Trophoblast cell (in vitro differentiated cells and primary cell): ENCODE measurements at regions not wholly inside any gene's neighbourhood (a gene's known extent, or its start where the extent isn't known, plus 50 kb on each side); places are given as distances from the start of the nearest gene placed in this dataset.

Source experiments
- DNase-seq, 2 donors: peaks; one replicate each; pipeline ENCODE4 v3.0.0-alpha.2; 2016
- H2AFZ ChIP-seq: 2 replicates; pipeline ENCODE4 v1.6.1; 2013; ENCODE audit warnings: low read length, moderate library complexity, mild to moderate bottlenecking; ENCODE audit not compliant: insufficient read depth, poor library complexity
- H2AK5ac ChIP-seq: 2 replicates; pipeline ENCODE4 v1.6.1; 2013; ENCODE audit warnings: mild to moderate bottlenecking, low read length
- H2BK120ac ChIP-seq: 2 replicates; pipeline ENCODE4 v1.6.1; 2013; ENCODE audit warnings: low read length, mild to moderate bottlenecking, moderate library complexity; ENCODE audit not compliant: insufficient read depth, poor library complexity
- H2BK12ac ChIP-seq: 2 replicates; pipeline ENCODE4 v1.6.1; 2013; ENCODE audit warnings: mild to moderate bottlenecking, low read length, moderate library complexity
- H2BK5ac ChIP-seq: 2 replicates; pipeline ENCODE4 v1.6.1; 2013; ENCODE audit warnings: low read length, low read depth, moderate library complexity, mild to moderate bottlenecking; ENCODE audit not compliant: poor library complexity
- H3K14ac ChIP-seq: 2 replicates; pipeline ENCODE4 v1.6.1; 2013; ENCODE audit warnings: mild to moderate bottlenecking, low read length
- H3K18ac ChIP-seq: 2 replicates; pipeline ENCODE4 v1.6.1; 2013; ENCODE audit warnings: mild to moderate bottlenecking, low read length
- H3K23ac ChIP-seq: 2 replicates; pipeline ENCODE4 v1.6.1; 2013; ENCODE audit warnings: low read length
- H3K27ac ChIP-seq: 2 replicates; pipeline ENCODE4 v1.5.1; 2013; ENCODE audit warnings: low read depth, mild to moderate bottlenecking, inconsistent platforms, low read length, moderate library complexity
- H3K27me3 ChIP-seq: 2 replicates; pipeline ENCODE4 v1.6.1; 2013; ENCODE audit warnings: inconsistent platforms, mild to moderate bottlenecking, low read length, moderate library complexity; ENCODE audit not compliant: insufficient read depth
- H3K36me3 ChIP-seq, 2 experiments: 1 replicate in 1 of 2; 2 replicates in 1 of 2; pipeline ENCODE4 v1.6.1; 2013; ENCODE audit warnings: low read length in 2 of 2, mild to moderate bottlenecking in 2 of 2, moderate library complexity in 1 of 2; ENCODE audit not compliant: insufficient read depth in 2 of 2, control insufficient read depth in 1 of 2
- H3K4ac ChIP-seq: 2 replicates; pipeline ENCODE4 v1.6.1; 2013; ENCODE audit warnings: low read depth, mild to moderate bottlenecking, low read length, moderate library complexity
- H3K4me1 ChIP-seq, 2 experiments: 1 replicate in 1 of 2; 2 replicates in 1 of 2; pipeline ENCODE4 v1.6.1; 2013; ENCODE audit warnings: low read length in 2 of 2, mild to moderate bottlenecking in 2 of 2, moderate library complexity in 1 of 2; ENCODE audit not compliant: insufficient read depth in 2 of 2, control insufficient read depth in 1 of 2
- H3K4me2 ChIP-seq: 2 replicates; pipeline ENCODE4 v1.6.1; 2013; ENCODE audit warnings: inconsistent platforms, mild to moderate bottlenecking, low read length, moderate library complexity
- H3K4me3 ChIP-seq: 2 replicates; pipeline ENCODE4 v1.5.1; 2013; ENCODE audit warnings: mild to moderate bottlenecking, low read depth, low read length, inconsistent platforms
- H3K79me1 ChIP-seq: one replicate; pipeline ENCODE4 v1.6.1; 2013; ENCODE audit warnings: low read length
- H3K79me2 ChIP-seq: 2 replicates; pipeline ENCODE4 v1.6.1; 2013; ENCODE audit warnings: low read length, mild to moderate bottlenecking; ENCODE audit not compliant: control insufficient read depth, insufficient read depth, poor library complexity
- H3K9ac ChIP-seq: 2 replicates; pipeline ENCODE4 v1.6.1; 2013; ENCODE audit warnings: mild to moderate bottlenecking, low read length
- H3K9me3 ChIP-seq: 2 replicates; pipeline ENCODE4 v1.6.1; 2013; ENCODE audit warnings: low read depth, mild to moderate bottlenecking, control low read depth, inconsistent platforms, low read length; ENCODE audit not compliant: insufficient read depth
- H4K12ac ChIP-seq: 2 replicates; pipeline ENCODE4 v1.6.1; 2013; ENCODE audit warnings: low read depth, mild to moderate bottlenecking, low read length, moderate library complexity
- H4K8ac ChIP-seq: 2 replicates; pipeline ENCODE4 v1.6.1; 2013; ENCODE audit warnings: low read depth, mild to moderate bottlenecking, low read length, moderate library complexity
- H4K91ac ChIP-seq: one replicate; pipeline ENCODE4 v1.6.1; 2013; ENCODE audit warnings: low read depth, mild to moderate bottlenecking, low read length, moderate library complexity
- WGBS: extraction: QIAGEN DNeasy Blood & Tissue Kit; methylation state at CpG from one replicate; pipeline ENCODE4 v1.1.7; 2013; ENCODE audit warnings: missing lambda C conversion rate; ENCODE audit not compliant: insufficient read length, insufficient coverage; ENCODE audit errors: extremely low coverage; 5-methylcytosine and 5-hydroxymethylcytosine counted together

DNA sequence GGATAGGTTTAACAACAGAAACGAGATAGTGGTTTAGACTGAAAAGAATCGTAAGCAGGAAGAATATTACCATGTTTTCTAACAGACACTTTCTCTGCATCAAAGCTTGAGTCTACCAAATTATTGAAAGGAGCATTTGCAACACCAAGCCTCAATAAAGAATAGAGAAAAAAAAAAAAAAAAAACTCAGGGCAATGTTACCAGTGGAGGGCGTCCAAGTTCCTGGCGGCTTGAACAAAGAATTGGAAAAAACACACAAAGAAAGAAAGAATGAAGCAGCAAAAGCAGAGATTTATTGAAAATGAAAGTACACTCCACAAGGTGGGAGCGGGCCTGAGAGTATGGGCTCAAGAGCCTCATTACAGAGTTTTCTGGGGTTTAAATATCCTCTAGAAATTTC, 686.5 kb upstream of the ADGRL2 start:
- no peak overlapping the region for H3K4me3 ChIP-seq
- H3K36me3 ChIP-seq: no peaks in the 10 kb centered on the region
- no peaks in the 10 kb centered on the region for H3K27me3 ChIP-seq
- H4K91ac ChIP-seq: no peak overlapping the region
- H2BK5ac ChIP-seq: no peak overlapping the region
- H3K27ac ChIP-seq: no peak overlapping the region
- no peak overlapping the region for H2AK5ac ChIP-seq
- WGBS: no CpG with 5 or more reads among the region's 5 CpGs
- no peak overlapping the region for H3K4ac ChIP-seq
- H2BK12ac ChIP-seq: no peak overlapping the region
- H4K12ac ChIP-seq: no peak overlapping the region
- no peak overlapping the region for H2AFZ ChIP-seq
- no peak overlapping the region for H3K4me2 ChIP-seq
- H3K79me2 ChIP-seq: no peaks in the 10 kb centered on the region
- H3K9ac ChIP-seq: no peak overlapping the region
- H3K18ac ChIP-seq: no peak overlapping the region
- no peaks in the 10 kb centered on the region for H3K79me1 ChIP-seq
- H3K4me1 ChIP-seq: no peaks in the 10 kb centered on the region
- no peak overlapping the region for H3K23ac ChIP-seq
- no peak overlapping the region for H2BK120ac ChIP-seq
- H3K14ac ChIP-seq: no peak overlapping the region
- DNase-seq: no peak
- H4K8ac ChIP-seq: no peak overlapping the region
- no peaks in the 10 kb centered on the region for H3K9me3 ChIP-seq

DNA sequence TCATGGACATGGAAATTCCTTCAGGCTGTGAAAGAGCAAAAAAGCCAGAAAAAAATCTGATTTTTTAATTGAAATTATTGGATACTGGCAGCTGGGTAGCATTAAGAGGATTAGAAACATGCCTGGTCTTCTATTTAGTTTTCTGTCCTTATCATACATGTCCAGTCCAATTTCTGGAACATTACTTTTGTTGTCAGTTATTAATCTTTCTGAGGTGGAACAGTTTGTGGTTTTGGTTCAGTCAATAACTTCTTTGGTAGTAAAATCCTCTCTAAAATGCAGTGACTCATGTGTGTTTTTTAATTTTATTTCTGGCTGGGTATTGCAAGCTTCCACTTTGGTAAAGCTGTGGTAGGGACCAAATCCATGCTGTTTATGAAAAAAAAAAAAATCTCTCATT, 687.0 kb upstream of the ADGRL2 start:
- Histone ChIP-seq H4K12ac (no peak overlapping the region), H3K4me1 (no peaks in the 10 kb centered on the region), H2BK5ac (no peak overlapping the region), H3K14ac (no peak overlapping the region), H3K79me1 (no peaks in the 10 kb centered on the region), H3K27ac (no peak overlapping the region), H2BK120ac (no peak overlapping the region), H3K36me3 (no peaks in the 10 kb centered on the region), H2AFZ (no peak overlapping the region), H4K91ac (no peak overlapping the region), H3K4me2 (no peak overlapping the region), H2BK12ac (no peak overlapping the region), H4K8ac (no peak overlapping the region), H3K4ac (no peak overlapping the region), H3K23ac (no peak overlapping the region), H3K9me3 (no peaks in the 10 kb centered on the region), H3K79me2 (no peaks in the 10 kb centered on the region), H3K18ac (no peak overlapping the region), H2AK5ac (no peak overlapping the region), H3K27me3 (no peaks in the 10 kb centered on the region), H3K9ac (no peak overlapping the region), H3K4me3 (no peak overlapping the region)
- DNase-seq: no peak

- H4K8ac ChIP-seq: no peak overlapping the region
- no peak overlapping the region for H4K12ac ChIP-seq
- no peaks in the 10 kb centered on the region for H3K79me1 ChIP-seq
- no peak overlapping the region for H3K4me3 ChIP-seq
- H4K91ac ChIP-seq: no peak overlapping the region
- no peak overlapping the region for H3K18ac ChIP-seq
- no peaks in the 10 kb centered on the region for H3K36me3 ChIP-seq
- no peak overlapping the region for H3K23ac ChIP-seq
- H2BK12ac ChIP-seq: no peak overlapping the region
- H3K14ac ChIP-seq: no peak overlapping the region
- no peak overlapping the region for H3K4ac ChIP-seq
- no CpG with 5 or more reads among the region's 2 CpGs for WGBS
- H2AFZ ChIP-seq: no peak overlapping the region
- no peak overlapping the region for H2AK5ac ChIP-seq
- H3K79me2 ChIP-seq: no peaks in the 10 kb centered on the region
- no peak for DNase-seq
- no peak overlapping the region for H3K27ac ChIP-seq
- no peaks in the 10 kb centered on the region for H3K4me1 ChIP-seq
- H2BK5ac ChIP-seq: no peak overlapping the region
- no peaks in the 10 kb centered on the region for H3K9me3 ChIP-seq
- no peaks in the 10 kb centered on the region for H3K27me3 ChIP-seq
- no peak overlapping the region for H2BK120ac ChIP-seq
- H3K4me2 ChIP-seq: no peak overlapping the region
- H3K9ac ChIP-seq: no peak overlapping the region
These were observed 688.9 kb upstream of the ADGRL2 start for GRCh38 chr1:81111818-81112217.

GRCh38 chr1:81109038-81109437, 691.7 kb upstream of the ADGRL2 start:
- Histone ChIP-seq H2BK12ac (no peak overlapping the region), H3K18ac (no peak overlapping the region), H3K27me3 (no peaks in the 10 kb centered on the region), H2BK120ac (no peak overlapping the region), H3K4me3 (no peak overlapping the region), H3K79me2 (no peaks in the 10 kb centered on the region), H2AFZ (no peak overlapping the region), H3K14ac (no peak overlapping the region), H4K8ac (no peak overlapping the region), H3K4me1 (no peaks in the 10 kb centered on the region), H3K9ac (no peak overlapping the region), H2AK5ac (no peak overlapping the region), H4K12ac (no peak overlapping the region), H3K4me2 (no peak overlapping the region), H3K9me3 (no peaks in the 10 kb centered on the region), H3K36me3 (no peaks in the 10 kb centered on the region), H2BK5ac (no peak overlapping the region), H3K4ac (no peak overlapping the region), H3K23ac (no peak overlapping the region), H3K79me1 (no peaks in the 10 kb centered on the region), H4K91ac (no peak overlapping the region), H3K27ac (no peak overlapping the region)
- no CpG with 5 or more reads among the region's 4 CpGs for WGBS
- no peak for DNase-seq

DNA sequence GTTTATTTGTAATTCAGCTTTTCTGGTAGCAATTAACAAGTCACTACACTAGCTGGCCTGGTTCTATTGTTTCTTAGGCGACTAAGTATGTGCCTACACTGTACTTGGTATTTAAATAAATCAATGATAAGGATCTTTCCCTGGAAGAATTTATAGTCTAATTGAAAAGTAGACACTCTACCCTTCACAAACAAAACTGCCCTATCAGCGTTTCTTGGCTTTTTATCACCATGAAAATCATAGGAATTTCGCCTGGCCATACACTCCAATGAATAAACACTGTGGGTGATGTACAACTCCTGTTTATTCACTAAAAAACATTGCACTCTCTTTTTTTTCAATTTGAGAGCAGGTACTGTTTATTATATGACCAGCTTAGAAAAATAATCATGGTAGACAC, 702.9 kb upstream of the ADGRL2 start:
- Histone ChIP-seq H2AFZ (no peak overlapping the region), H3K18ac (no peak overlapping the region), H3K23ac (no peak overlapping the region), H3K36me3 (no peaks in the 10 kb centered on the region), H3K27ac (no peak overlapping the region), H2BK5ac (no peak overlapping the region), H4K91ac (no peak overlapping the region), H4K8ac (no peak overlapping the region), H3K27me3 (no peaks in the 10 kb centered on the region), H2BK120ac (no peak overlapping the region), H3K79me2 (no peaks in the 10 kb centered on the region), H3K9ac (no peak overlapping the region), H3K4me2 (no peak overlapping the region), H2BK12ac (no peak overlapping the region), H3K14ac (no peak overlapping the region), H3K4me1 (no peaks in the 10 kb centered on the region), H2AK5ac (no peak overlapping the region), H3K79me1 (no peaks in the 10 kb centered on the region), H3K4ac (no peak overlapping the region), H4K12ac (no peak overlapping the region), H3K9me3 (no peaks in the 10 kb centered on the region), H3K4me3 (no peak overlapping the region)
- no peak for DNase-seq
- no CpG with 5 or more reads among the region's 3 CpGs for WGBS
